ENCODE measurements at regions not wholly inside any gene's neighbourhood (a gene's known extent, or its start where the extent isn't known, plus 50 kb on each side); places are given as distances from the start of the nearest gene placed in this dataset.

DNA sequence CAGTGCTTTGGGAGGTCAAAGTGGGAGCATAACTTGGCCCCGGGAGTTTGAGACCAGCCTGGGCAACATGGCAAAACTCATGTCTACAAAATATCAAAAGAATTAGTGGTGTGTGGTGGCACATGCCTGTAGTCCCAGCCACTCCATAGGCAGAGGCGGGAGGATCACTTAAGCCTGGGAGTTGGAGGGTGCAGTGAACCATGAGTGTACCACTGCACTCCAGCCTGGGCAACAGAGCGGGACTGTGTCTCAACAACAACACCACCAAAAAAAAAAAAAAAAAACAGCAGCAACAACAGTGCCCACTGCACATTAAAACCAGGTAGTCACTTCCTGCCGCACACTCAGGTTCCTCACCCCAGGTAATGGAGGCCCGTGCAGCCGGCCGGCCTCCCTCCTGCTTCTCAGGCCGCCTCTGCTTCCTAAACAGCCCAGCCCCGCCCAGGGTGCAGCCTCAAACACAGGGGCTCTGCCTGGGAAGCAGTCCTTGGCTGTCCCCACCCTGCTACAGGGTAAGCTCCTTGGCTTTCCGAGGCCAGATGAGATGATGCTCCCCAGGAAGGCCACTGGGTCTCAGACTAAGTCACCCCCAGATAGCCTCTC is 318.3 kb downstream of the SHANK2 start:
- peaks cover 1% of the 10 kb centered on the region for H3K4me1 Mint-ChIP-seq (ENCODE audit: low read depth)
- no peak overlapping the region for H3K4me3 Mint-ChIP-seq (ENCODE audit: low read depth)
- peaks cover 9% of the 10 kb centered on the region for H3K9me3 Mint-ChIP-seq (ENCODE audit: low read depth)
- TF ChIP-seq, protein P1, sequence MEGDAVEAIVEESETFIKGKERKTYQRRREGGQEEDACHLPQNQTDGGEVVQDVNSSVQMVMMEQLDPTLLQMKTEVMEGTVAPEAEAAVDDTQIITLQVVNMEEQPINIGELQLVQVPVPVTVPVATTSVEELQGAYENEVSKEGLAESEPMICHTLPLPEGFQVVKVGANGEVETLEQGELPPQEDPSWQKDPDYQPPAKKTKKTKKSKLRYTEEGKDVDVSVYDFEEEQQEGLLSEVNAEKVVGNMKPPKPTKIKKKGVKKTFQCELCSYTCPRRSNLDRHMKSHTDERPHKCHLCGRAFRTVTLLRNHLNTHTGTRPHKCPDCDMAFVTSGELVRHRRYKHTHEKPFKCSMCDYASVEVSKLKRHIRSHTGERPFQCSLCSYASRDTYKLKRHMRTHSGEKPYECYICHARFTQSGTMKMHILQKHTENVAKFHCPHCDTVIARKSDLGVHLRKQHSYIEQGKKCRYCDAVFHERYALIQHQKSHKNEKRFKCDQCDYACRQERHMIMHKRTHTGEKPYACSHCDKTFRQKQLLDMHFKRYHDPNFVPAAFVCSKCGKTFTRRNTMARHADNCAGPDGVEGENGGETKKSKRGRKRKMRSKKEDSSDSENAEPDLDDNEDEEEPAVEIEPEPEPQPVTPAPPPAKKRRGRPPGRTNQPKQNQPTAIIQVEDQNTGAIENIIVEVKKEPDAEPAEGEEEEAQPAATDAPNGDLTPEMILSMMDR (IDR thresholded peaks at IDR 0.05; ENCODE audit: unreplicated experiment), result no peak
- peaks cover 25% of the 10 kb centered on the region for H3K36me3 Mint-ChIP-seq (ENCODE audit: insufficient read depth)
- DNase-seq (ENCODE audit: low spot score, unreplicated experiment), result no peak
- no peak overlapping the region for H3K27ac Mint-ChIP-seq
- no peaks in the 10 kb centered on the region for H3K27me3 Mint-ChIP-seq

DNA sequence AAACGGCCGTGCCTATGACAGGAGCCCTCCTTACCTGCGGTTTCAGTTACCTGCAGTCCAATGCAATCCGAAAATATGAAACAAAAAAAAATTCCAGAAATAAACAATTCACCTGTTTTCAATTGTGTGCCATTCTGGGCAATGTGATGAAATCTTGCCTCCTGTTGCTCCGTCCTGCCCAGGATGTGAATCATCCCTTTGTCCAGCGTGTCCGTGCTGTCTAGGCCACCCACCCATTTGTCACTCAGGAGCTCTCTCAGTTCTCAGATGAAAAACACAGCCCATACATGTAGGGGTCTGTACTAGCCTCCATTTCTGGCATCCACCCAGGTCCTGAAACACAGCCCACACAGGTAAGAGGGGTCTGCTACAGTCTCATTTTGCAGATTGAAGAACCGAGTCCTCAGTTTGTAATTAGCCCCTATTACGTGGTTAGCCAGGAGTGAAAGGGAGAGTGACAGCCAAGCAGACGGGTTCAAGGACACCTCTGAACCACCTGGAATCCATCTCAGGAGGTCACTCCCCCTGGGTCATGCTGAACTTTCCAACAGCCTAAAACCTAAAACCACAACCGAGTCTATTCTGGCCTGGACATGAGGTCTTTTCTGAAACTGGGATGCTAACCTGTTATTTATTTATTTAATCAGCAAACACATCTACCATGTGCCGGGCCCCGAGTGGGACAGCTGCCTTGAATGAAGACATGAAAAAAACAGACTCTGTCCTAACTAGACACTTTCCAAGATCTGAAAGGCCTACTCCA is 317.2 kb downstream of the SHANK2 start:
- H3K4me1 Mint-ChIP-seq (ENCODE audit: low read depth), result peaks cover 1% of the 10 kb centered on the region
- H3K27me3 Mint-ChIP-seq, result no peaks in the 10 kb centered on the region
- TF ChIP-seq, protein P1 (IDR thresholded peaks at IDR 0.05; ENCODE audit: unreplicated experiment), result no peak
- H3K4me3 Mint-ChIP-seq (ENCODE audit: low read depth), result no peak overlapping the region
- no peak for DNase-seq (ENCODE audit: low spot score, unreplicated experiment)
- H3K9me3 Mint-ChIP-seq (ENCODE audit: low read depth), result peaks cover 9% of the 10 kb centered on the region
- peak overlapping the region; percentile 11 for H3K27ac Mint-ChIP-seq
- H3K36me3 Mint-ChIP-seq (ENCODE audit: insufficient read depth), result peaks cover 17% of the 10 kb centered on the region

DNA sequence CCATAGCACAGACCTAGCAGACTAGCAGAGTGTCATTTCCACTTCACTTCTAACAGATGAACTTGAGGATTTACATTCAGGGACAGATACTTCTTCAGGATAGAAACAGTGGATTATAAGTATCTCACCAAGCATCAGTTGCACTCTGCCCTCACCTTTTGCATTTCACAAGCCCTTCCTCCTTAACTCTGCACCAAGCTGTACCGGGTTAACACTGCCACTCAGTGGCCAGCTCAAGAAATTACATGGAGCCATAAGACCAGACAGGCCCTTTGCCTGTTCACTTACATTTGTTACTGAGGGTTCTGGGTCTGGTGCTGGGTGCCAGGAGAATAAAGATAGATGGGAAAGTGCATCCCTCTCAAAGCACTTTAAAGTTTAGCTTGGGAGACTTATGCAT is 309.8 kb downstream of the SHANK2 start:
- H3K4me1 Mint-ChIP-seq (ENCODE audit: low read depth), result no peaks in the 10 kb centered on the region
- no peak overlapping the region for H3K4me3 Mint-ChIP-seq (ENCODE audit: low read depth)
- TF ChIP-seq, protein P1 (IDR thresholded peaks at IDR 0.05; ENCODE audit: unreplicated experiment), result peak; percentile 40
- no peaks in the 10 kb centered on the region for H3K27me3 Mint-ChIP-seq
- no peak for DNase-seq (ENCODE audit: low spot score, unreplicated experiment)
- no peak overlapping the region for H3K27ac Mint-ChIP-seq
- H3K9me3 Mint-ChIP-seq (ENCODE audit: low read depth), result peaks cover 22% of the 10 kb centered on the region
- peaks cover 33% of the 10 kb centered on the region for H3K36me3 Mint-ChIP-seq (ENCODE audit: insufficient read depth)

DNA sequence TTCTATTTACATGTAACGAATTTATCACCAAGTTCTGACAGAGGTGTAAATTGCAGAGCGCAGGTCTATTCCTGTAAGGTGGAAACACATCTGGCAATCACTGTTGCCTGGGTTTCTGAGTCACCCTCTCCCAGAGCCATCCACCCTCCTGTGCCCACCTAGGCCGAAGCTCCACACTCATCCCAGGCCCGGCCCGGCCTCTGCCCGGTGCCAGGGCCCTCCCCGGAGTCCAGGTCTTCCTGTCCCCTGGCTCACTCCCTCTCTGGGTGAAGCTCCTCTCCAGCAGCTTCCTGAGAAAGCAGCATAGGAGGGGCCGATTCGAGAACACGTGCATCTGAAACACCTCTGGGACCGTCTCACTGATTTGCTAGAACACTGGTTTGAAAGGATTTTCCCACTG is 308.2 kb downstream of the SHANK2 start:
- Mint-ChIP-seq H3K27ac (no peak overlapping the region), H3K9me3 (ENCODE audit: low read depth) (peaks cover 24% of the 10 kb centered on the region)

DNA sequence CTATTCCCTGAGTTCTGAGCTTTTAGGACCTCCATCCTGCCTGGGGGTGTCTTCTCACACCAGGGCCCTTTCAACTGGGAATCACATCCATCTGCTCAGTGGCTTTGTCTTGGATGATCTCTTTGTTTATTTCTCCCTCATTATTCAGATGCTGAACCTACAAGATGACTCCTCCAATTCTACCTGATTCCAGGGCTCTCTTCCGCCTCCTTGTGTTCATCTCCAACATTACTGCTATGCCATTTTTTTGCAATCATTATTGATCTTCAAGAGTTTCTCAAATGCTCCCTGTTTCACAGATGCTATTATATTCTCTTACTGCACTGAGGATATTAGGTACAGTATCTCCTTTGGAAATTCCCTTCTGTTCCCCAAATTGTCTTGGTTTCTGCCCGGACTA is 307.7 kb downstream of the SHANK2 start:
- Mint-ChIP-seq H3K4me3 (ENCODE audit: low read depth) (no peak overlapping the region), H3K27me3 (no peaks in the 10 kb centered on the region), H3K4me1 (ENCODE audit: low read depth) (no peaks in the 10 kb centered on the region), H3K27ac (no peak overlapping the region), H3K9me3 (ENCODE audit: low read depth) (peaks cover 24% of the 10 kb centered on the region), H3K36me3 (ENCODE audit: insufficient read depth) (peaks cover 32% of the 10 kb centered on the region)
- no peak for DNase-seq (ENCODE audit: low spot score, unreplicated experiment)
- TF ChIP-seq, protein P1 (IDR thresholded peaks at IDR 0.05; ENCODE audit: unreplicated experiment), result peak; percentile 35

More for the DNA sequence above, 308.2 kb downstream of the SHANK2 start:
- Mint-ChIP-seq H3K36me3 (ENCODE audit: insufficient read depth) (peaks cover 32% of the 10 kb centered on the region), H3K4me1 (ENCODE audit: low read depth) (no peaks in the 10 kb centered on the region), H3K4me3 (ENCODE audit: low read depth) (no peak overlapping the region), H3K27me3 (no peaks in the 10 kb centered on the region)
- no peak for DNase-seq (ENCODE audit: low spot score, unreplicated experiment)
- TF ChIP-seq, protein P1 (IDR thresholded peaks at IDR 0.05; ENCODE audit: unreplicated experiment), result no peak
